T-cell (primary cell): ENCODE measurements at regions not wholly inside any gene's neighbourhood (a gene's known extent, or its start where the extent isn't known, plus 50 kb on each side); places are given as distances from the start of the nearest gene placed in this dataset.

Source experiments
- ATAC-seq, 4 experiments: fragments of 200-7000 bp in 3 of 4; fragments of 150-1000 bp in 1 of 4; cut with Tn5 transposase; replicated peaks in 1 of 4; 1 replicate in 3 of 4; 2 replicates in 1 of 4; pipeline ENCODE4 v1.10.0; 2021; ENCODE audit warnings: moderate library complexity in 3 of 4, mild to moderate bottlenecking in 2 of 4, moderate number of reproducible peaks in 1 of 4
- CTCF ChIA-PET, 2 donors: fragments of 300-600 bp; sonication (Branson Sonifier 250); formaldehyde crosslinking; loops; one replicate each; lab custom pipeline; 2022; ENCODE audit warnings: antibody characterized with exemption in 2 of 2; lab: Charles Lee
- POLR2A ChIA-PET, 2 donors: fragments of 300-600 bp; sonication (Branson Sonifier 250); formaldehyde crosslinking; loops; one replicate each; lab custom pipeline; 2022; ENCODE audit warnings: antibody characterized with exemption in 2 of 2; lab: Charles Lee
- DNase-seq, 35 experiments: peaks; one replicate each; pipeline versions ENCODE4 v3.0.0 to v3.0.0-alpha.2; 2013 to 2023
- H3K27ac ChIP-seq: one replicate; pipeline ENCODE4 v1.5.1; 2013; ENCODE audit warnings: low read length
- H3K27me3 ChIP-seq, 2 experiments: replicated peaks in 1 of 2; 1 replicate in 1 of 2; 2 replicates in 1 of 2; pipeline versions ENCODE4 v1.6.1 to v1.7.0; 2013; ENCODE audit warnings: low read length in 1 of 2, mixed read lengths in 1 of 2; ENCODE audit not compliant: control insufficient read depth in 2 of 2, insufficient read depth in 2 of 2; ENCODE audit errors: extremely low read depth in 1 of 2
- H3K36me3 ChIP-seq, 2 donors: 1 replicate in 1 of 2; 2 replicates in 1 of 2; pipeline versions ENCODE4 v1.6.1 to v1.7.0; 2013; ENCODE audit warnings: low read length in 1 of 2; ENCODE audit not compliant: control insufficient read depth in 2 of 2, insufficient read depth in 1 of 2; ENCODE audit errors: extremely low read depth in 1 of 2
- H3K4me1 ChIP-seq, 2 experiments: 1 replicate in 1 of 2; 2 replicates in 1 of 2; pipeline versions ENCODE4 v1.6.1 to v1.7.0; 2013; ENCODE audit warnings: low read length in 2 of 2, mixed read lengths in 1 of 2; ENCODE audit not compliant: insufficient read depth in 2 of 2, control insufficient read depth in 1 of 2; ENCODE audit errors: extremely low read depth in 1 of 2
- H3K4me3 ChIP-seq, 2 donors: 1 replicate in 1 of 2; 2 replicates in 1 of 2; pipeline versions ENCODE4 v1.5.1 to v1.7.0; 2013; ENCODE audit warnings: mild to moderate bottlenecking in 2 of 2, low read length in 1 of 2, moderate library complexity in 1 of 2; ENCODE audit not compliant: control insufficient read depth in 1 of 2; ENCODE audit errors: extremely low read depth in 1 of 2
- H3K9me3 ChIP-seq: 2 replicates; pipeline ENCODE4 v1.7.0; 2013
- H3K27ac Mint-ChIP-seq, 2 donors: one replicate each; pipeline ENCODE4 v1.8.0; 2020 to 2021; ENCODE audit warnings: mild to moderate bottlenecking in 2 of 2, mixed read lengths in 2 of 2
- H3K27me3 Mint-ChIP-seq, 2 donors: one replicate each; pipeline ENCODE4 v1.8.0; 2021 to 2022; ENCODE audit warnings: mixed read lengths in 2 of 2
- H3K36me3 Mint-ChIP-seq: one replicate; pipeline ENCODE4 v1.8.0; 2021; ENCODE audit warnings: mixed read lengths
- H3K4me1 Mint-ChIP-seq, 3 donors: one replicate each; pipeline ENCODE4 v1.8.0; 2020 to 2022; ENCODE audit warnings: mixed read lengths in 3 of 3, mild to moderate bottlenecking in 1 of 3
- H3K4me3 Mint-ChIP-seq, 3 donors: one replicate each; pipeline ENCODE4 v1.8.0; 2020 to 2022; ENCODE audit warnings: mild to moderate bottlenecking in 3 of 3, mixed read lengths in 3 of 3, moderate library complexity in 3 of 3
- H3K9me3 Mint-ChIP-seq, 3 donors: one replicate each; pipeline ENCODE4 v1.8.0; 2020 to 2022; ENCODE audit warnings: mixed read lengths in 3 of 3
- WGBS: methylation state at CpG from one replicate; pipeline ENCODE4 v1.1.5; 2013; ENCODE audit warnings: missing lambda C conversion rate; ENCODE audit not compliant: insufficient coverage; 5-methylcytosine and 5-hydroxymethylcytosine counted together

DNA sequence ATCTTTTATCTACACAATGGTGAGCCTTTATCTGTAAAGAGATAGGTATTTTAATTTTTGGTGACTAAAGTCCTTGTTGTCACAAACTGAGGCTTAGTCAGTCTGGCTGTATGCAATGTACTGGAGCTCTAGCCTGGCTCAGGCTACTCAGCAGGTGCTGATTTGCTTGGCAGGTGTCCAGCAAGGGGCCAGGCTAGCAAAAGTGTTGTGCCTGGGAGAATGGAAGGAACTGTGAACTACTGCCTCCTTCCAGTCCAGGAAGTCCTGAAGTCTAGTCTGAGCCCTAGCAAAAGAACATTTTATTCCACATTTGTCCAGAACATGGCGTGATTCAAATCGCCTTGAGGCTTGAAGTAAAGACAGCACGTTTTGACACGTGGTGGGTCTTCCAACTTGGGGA lies 260.5 kb downstream of the CCDC85A start:
- no peak overlapping the region for H3K27ac Mint-ChIP-seq
- CTCF ChIA-PET: no interaction called here

DNA sequence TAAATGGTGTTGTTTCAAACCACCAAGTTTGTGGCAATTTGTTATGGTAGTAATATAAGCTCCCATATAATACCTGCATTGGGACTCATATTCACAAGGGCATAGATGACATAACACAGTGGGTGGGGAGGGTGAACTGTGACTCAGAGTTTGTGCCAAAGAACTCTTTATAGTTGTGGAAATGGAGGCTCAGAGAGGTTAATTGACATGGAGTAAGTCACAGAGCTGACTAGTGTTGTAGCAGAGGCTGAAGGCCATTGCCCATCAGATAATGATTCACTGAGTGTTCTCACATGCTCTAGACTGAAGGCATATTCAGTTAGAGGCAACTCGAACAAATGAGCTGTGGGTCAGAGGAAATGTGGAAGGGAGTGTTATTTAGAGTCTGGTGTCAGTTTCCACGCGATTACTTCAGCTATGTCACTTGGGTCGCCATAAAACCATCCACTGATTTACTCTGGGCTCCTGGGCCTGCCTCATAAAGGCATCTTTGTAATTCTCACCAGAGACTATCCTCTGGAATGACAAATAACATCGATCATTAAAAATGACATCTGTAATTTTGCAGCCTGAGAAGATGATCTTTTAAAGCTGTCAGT lies 264.7 kb downstream of the CCDC85A start:
- Mint-ChIP-seq H3K36me3 (no peaks in the 10 kb centered on the region), H3K27ac (no peak overlapping the region)
- no peak overlapping the region for H3K27ac ChIP-seq

More for the DNA sequence above, 260.5 kb downstream of the CCDC85A start:
- H3K9me3 ChIP-seq: no peaks in the 10 kb centered on the region
- POLR2A ChIA-PET: no interaction called here
- H3K4me3 ChIP-seq: no peak overlapping the region
- Mint-ChIP-seq H3K4me1 (no peaks in the 10 kb centered on the region), H3K27me3 (no peaks in the 10 kb centered on the region), H3K4me3 (no peak overlapping the region), H3K36me3 (no peaks in the 10 kb centered on the region), H3K9me3 (peaks cover 4 to 17% (median 6%) of the 10 kb centered on the region in 3 donors)
- no peaks in the 10 kb centered on the region for H3K4me1 ChIP-seq
- 57% methylated on average over 4 of the region's 4 CpGs for WGBS
- H3K36me3 ChIP-seq: no peaks in the 10 kb centered on the region
- ATAC-seq (no peak), DNase-seq (no peak)
- no peak overlapping the region for H3K27ac ChIP-seq
- no peaks in the 10 kb centered on the region for H3K27me3 ChIP-seq

DNA sequence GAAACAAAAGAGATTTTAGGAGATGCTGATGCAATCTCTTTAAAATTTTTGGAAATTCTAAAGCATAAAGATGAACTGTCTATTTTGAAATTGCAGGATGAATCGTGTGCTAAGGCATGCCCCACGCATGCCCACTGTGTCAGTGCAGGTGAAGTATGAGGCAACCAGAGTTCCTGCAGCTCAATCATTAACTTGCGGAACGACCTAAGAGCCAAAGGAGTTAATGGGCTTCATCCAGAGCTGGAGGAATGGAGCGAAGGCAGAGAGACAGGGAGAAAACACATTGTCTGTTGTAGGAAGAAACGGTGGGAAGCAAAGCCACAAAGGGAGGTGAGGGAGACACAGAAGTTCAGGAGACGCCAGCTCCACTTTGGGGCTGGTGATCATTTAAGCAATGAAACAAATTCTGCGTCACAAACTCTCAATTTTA lies 265.2 kb downstream of the CCDC85A start:
- DNase-seq: no peak
- no peaks in the 10 kb centered on the region for H3K36me3 ChIP-seq
- CTCF ChIA-PET: no interaction called here
- Mint-ChIP-seq H3K27ac (no peak overlapping the region), H3K27me3 (no peaks in the 10 kb centered on the region), H3K9me3 (peaks cover 11 to 26% (median 18%) of the 10 kb centered on the region in 3 donors), H3K36me3 (no peaks in the 10 kb centered on the region), H3K4me1 (no peaks in the 10 kb centered on the region), H3K4me3 (no peak overlapping the region)
- H3K27ac ChIP-seq: no peak overlapping the region
- H3K4me1 ChIP-seq: no peaks in the 10 kb centered on the region
- ATAC-seq: no peak
- no peaks in the 10 kb centered on the region for H3K9me3 ChIP-seq
- 60% methylated on average over 5 of the region's 8 CpGs for WGBS
- POLR2A ChIA-PET: no interaction called here
- H3K4me3 ChIP-seq: no peak overlapping the region
- H3K27me3 ChIP-seq: no peaks in the 10 kb centered on the region

More for the DNA sequence above, 264.7 kb downstream of the CCDC85A start:
- Mint-ChIP-seq H3K4me3 (no peak overlapping the region), H3K27me3 (no peaks in the 10 kb centered on the region), H3K9me3 (peaks cover 8 to 26% (median 18%) of the 10 kb centered on the region in 3 donors), H3K4me1 (no peaks in the 10 kb centered on the region)
- ATAC-seq (no peak), DNase-seq (no peak)
- Histone ChIP-seq H3K36me3 (no peaks in the 10 kb centered on the region), H3K4me3 (no peak overlapping the region), H3K27me3 (no peaks in the 10 kb centered on the region), H3K4me1 (no peaks in the 10 kb centered on the region), H3K9me3 (no peaks in the 10 kb centered on the region)
- no CpG with 5 or more reads among the region's 5 CpGs for WGBS
- ChIA-PET POLR2A (no interaction called here), CTCF (no interaction called here)

DNA sequence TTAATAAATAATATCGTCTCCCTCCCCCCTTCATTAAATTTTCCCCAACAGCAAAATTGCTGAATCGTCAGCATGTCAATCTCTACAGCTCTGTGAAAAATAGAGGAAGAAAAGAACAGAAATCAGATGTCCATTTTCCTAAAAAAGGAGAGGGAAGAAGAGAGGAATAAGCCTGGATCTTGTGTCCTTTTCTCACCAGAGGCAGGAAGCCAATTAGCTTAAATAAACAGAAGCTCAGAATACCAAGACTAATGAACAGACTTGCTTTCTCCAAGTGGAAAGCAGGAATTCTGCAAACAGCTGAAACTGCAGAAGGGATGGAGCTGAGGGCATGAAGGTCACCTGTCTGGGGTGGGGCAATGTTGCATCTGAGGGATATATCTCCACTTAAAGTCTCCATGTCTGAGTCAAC lies 265.7 kb downstream of the CCDC85A start:
- POLR2A ChIA-PET: interaction anchor here in 1 of 2 donors (0.6 kb wide), 1 partner anchor 44 kb away, joined by 5 read pairs; no protein-coding TSS in a partner anchor
- no peaks in the 10 kb centered on the region for H3K36me3 ChIP-seq
- CTCF ChIA-PET: no interaction called here
- Mint-ChIP-seq H3K36me3 (no peaks in the 10 kb centered on the region), H3K27ac (no peak overlapping the region), H3K9me3 (peaks cover 12 to 26% (median 18%) of the 10 kb centered on the region in 3 donors), H3K4me1 (no peaks in the 10 kb centered on the region), H3K27me3 (no peaks in the 10 kb centered on the region), H3K4me3 (no peak overlapping the region)
- no peak overlapping the region for H3K4me3 ChIP-seq
- ATAC-seq (no peak), DNase-seq (no peak)
- H3K27me3 ChIP-seq: no peaks in the 10 kb centered on the region
- no peaks in the 10 kb centered on the region for H3K9me3 ChIP-seq
- no peaks in the 10 kb centered on the region for H3K4me1 ChIP-seq
- no peak overlapping the region for H3K27ac ChIP-seq
- no CpG with 5 or more reads among the region's 2 CpGs for WGBS

DNA sequence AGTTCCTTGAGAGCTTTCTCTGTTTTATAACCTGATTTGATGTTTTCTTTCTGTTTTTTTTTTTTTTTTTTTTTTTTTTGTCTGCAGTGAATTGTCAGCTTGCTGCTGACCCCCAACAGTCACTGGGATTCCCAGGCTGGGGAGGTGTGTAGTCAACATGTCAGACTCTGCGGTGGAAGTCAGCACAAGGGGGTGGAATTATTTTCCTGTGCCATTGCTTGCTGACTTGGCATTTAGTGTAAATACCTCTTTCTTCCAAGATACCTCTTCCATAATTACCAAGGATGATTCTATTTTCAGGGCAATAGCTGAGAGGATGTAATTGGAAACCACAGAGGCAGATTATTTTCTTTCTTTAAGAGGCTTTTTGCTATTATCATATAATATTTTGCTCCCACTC lies 266.3 kb downstream of the CCDC85A start:
- H3K4me3 Mint-ChIP-seq: no peak overlapping the region
- no peak for ATAC-seq
- POLR2A ChIA-PET: interaction anchor here in 1 of 2 donors (0.6 kb wide), 1 partner anchor 44 kb away, joined by 5 read pairs; no protein-coding TSS in a partner anchor
- H3K27me3 ChIP-seq: no peaks in the 10 kb centered on the region
- H3K4me1 Mint-ChIP-seq: no peaks in the 10 kb centered on the region
- no peak for DNase-seq
- no CpG with 5 or more reads among the region's 1 CpG for WGBS
- H3K27me3 Mint-ChIP-seq: no peaks in the 10 kb centered on the region
- H3K27ac Mint-ChIP-seq: no peak overlapping the region
- no peak overlapping the region for H3K27ac ChIP-seq
- no peaks in the 10 kb centered on the region for H3K4me1 ChIP-seq
- H3K9me3 Mint-ChIP-seq: peaks cover 9 to 22% (median 18%) of the 10 kb centered on the region in 3 donors
- H3K36me3 Mint-ChIP-seq: no peaks in the 10 kb centered on the region
- no peak overlapping the region for H3K4me3 ChIP-seq
- H3K9me3 ChIP-seq: no peaks in the 10 kb centered on the region
- no peaks in the 10 kb centered on the region for H3K36me3 ChIP-seq
- CTCF ChIA-PET: no interaction called here

DNA sequence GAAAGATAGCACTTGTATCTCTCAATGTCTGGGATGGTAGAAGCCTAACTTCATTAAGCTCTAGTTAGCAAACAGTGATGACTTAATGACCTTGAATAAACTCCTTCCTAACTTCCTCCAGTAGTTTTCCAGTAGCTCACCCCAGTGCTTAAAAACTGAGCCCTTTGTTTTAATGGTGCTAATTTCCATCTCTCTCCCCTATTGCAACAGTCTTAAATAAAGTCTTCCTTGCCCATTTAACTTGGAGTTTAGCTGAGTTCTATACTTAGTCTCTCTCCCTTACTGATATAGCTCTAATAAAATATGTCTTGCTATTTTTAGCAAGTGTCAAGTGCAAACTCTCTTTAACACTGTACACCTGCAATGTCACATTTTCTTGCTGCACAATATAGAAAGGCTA lies 267.0 kb downstream of the CCDC85A start:
- no peaks in the 10 kb centered on the region for H3K27me3 Mint-ChIP-seq
- no peak for ATAC-seq
- DNase-seq: no peak
- ChIA-PET CTCF (no interaction called here), POLR2A (no interaction called here)
- H3K36me3 ChIP-seq: no peaks in the 10 kb centered on the region
- H3K27ac Mint-ChIP-seq: no peak overlapping the region
- H3K4me1 ChIP-seq: no peaks in the 10 kb centered on the region
- no peaks in the 10 kb centered on the region for H3K4me1 Mint-ChIP-seq
- H3K36me3 Mint-ChIP-seq: no peaks in the 10 kb centered on the region
- no peak overlapping the region for H3K4me3 ChIP-seq
- H3K4me3 Mint-ChIP-seq: no peak overlapping the region
- H3K9me3 ChIP-seq: no peaks in the 10 kb centered on the region
- H3K9me3 Mint-ChIP-seq: peaks cover 9 to 24% (median 19%) of the 10 kb centered on the region in 3 donors
- H3K27me3 ChIP-seq: no peaks in the 10 kb centered on the region
- H3K27ac ChIP-seq: no peak overlapping the region

DNA sequence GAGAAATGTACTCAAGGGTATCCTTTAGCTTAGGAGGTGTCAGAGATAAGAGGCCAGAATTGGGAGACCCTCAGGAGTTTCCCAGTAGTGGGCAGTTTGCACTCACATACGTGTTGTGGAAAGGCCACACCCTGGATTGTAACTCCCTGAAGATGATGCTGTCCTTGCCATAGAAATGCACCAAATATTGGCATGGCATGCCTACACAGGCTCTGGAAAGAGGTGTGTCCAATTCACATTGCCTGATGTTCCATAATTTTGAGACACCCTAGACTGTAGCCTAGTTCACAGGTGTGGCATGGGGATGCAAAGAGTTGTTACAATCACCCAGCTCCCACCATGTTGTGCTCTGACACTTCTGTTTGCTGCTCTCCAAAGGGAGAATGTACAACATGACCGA lies 271.9 kb downstream of the CCDC85A start:
- POLR2A ChIA-PET: no interaction called here
- H3K4me3 Mint-ChIP-seq: no peak overlapping the region
- DNase-seq (no peak), ATAC-seq (no peak)
- Histone ChIP-seq H3K27me3 (no peaks in the 10 kb centered on the region), H3K9me3 (no peaks in the 10 kb centered on the region), H3K4me1 (no peaks in the 10 kb centered on the region), H3K27ac (no peak overlapping the region), H3K36me3 (no peaks in the 10 kb centered on the region), H3K4me3 (no peak overlapping the region)
- H3K27ac Mint-ChIP-seq: no peak overlapping the region
- no peaks in the 10 kb centered on the region for H3K27me3 Mint-ChIP-seq
- 33% methylated on average over 1 of the region's 2 CpGs for WGBS
- H3K4me1 Mint-ChIP-seq: no peaks in the 10 kb centered on the region
- CTCF ChIA-PET: no interaction called here
- peaks cover 15 to 18% (median 18%) of the 10 kb centered on the region in 3 donors for H3K9me3 Mint-ChIP-seq
- no peaks in the 10 kb centered on the region for H3K36me3 Mint-ChIP-seq
